DND-41 (cell line): ENCODE measurements at regions not wholly inside any gene's neighbourhood (a gene's known extent, or its start where the extent isn't known, plus 50 kb on each side); places are given as distances from the start of the nearest gene placed in this dataset.

Source experiments
- EZH2 ChIP-seq: IDR thresholded peaks from 3 replicates; pipeline ENCODE4 v1.6.1; 2012; ENCODE audit warnings: borderline replicate concordance, low read depth, mild to moderate bottlenecking, moderate library complexity, low read length, inconsistent platforms; ENCODE audit not compliant: severe bottlenecking
- TF ChIP-seq, protein P1 (sequence below): IDR thresholded peaks from 2 replicates; pipeline ENCODE4 v1.5.1; 2012; ENCODE audit warnings: borderline replicate concordance, low read length, moderate library complexity, mild to moderate bottlenecking; ENCODE audit not compliant: poor library complexity, severe bottlenecking; ENCODE audit errors: extremely low read depth

DNA sequence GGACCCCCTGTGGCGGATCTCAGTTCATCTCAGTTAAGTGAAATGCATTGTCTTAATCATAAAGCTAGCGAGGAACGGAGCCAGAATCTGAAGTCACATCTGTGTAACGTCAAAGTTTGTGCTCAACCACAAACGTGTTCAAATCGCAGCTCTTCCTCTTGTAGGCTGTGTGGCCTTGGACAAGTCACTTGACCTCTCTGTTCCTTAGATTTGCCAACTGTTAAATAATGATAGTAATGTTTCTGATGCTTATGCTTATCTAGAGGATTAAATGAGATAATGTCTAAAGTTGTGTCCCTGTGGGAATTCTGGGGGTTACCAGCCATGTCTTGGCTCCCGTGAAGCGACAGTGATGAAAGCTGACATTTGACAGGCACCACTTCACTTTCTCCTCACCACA is 69.2 kb upstream of the NEURL1B start:
- TF ChIP-seq, protein P1, sequence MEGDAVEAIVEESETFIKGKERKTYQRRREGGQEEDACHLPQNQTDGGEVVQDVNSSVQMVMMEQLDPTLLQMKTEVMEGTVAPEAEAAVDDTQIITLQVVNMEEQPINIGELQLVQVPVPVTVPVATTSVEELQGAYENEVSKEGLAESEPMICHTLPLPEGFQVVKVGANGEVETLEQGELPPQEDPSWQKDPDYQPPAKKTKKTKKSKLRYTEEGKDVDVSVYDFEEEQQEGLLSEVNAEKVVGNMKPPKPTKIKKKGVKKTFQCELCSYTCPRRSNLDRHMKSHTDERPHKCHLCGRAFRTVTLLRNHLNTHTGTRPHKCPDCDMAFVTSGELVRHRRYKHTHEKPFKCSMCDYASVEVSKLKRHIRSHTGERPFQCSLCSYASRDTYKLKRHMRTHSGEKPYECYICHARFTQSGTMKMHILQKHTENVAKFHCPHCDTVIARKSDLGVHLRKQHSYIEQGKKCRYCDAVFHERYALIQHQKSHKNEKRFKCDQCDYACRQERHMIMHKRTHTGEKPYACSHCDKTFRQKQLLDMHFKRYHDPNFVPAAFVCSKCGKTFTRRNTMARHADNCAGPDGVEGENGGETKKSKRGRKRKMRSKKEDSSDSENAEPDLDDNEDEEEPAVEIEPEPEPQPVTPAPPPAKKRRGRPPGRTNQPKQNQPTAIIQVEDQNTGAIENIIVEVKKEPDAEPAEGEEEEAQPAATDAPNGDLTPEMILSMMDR = no peak
- no peak for TF ChIP-seq EZH2
